ENCODE measurements at regions not wholly inside any gene's neighbourhood (a gene's known extent, or its start where the extent isn't known, plus 50 kb on each side); places are given as distances from the start of the nearest gene placed in this dataset.
A peak's percentile ranks its signal among the peaks of the same experiment; 100 is the strongest.

DNA sequence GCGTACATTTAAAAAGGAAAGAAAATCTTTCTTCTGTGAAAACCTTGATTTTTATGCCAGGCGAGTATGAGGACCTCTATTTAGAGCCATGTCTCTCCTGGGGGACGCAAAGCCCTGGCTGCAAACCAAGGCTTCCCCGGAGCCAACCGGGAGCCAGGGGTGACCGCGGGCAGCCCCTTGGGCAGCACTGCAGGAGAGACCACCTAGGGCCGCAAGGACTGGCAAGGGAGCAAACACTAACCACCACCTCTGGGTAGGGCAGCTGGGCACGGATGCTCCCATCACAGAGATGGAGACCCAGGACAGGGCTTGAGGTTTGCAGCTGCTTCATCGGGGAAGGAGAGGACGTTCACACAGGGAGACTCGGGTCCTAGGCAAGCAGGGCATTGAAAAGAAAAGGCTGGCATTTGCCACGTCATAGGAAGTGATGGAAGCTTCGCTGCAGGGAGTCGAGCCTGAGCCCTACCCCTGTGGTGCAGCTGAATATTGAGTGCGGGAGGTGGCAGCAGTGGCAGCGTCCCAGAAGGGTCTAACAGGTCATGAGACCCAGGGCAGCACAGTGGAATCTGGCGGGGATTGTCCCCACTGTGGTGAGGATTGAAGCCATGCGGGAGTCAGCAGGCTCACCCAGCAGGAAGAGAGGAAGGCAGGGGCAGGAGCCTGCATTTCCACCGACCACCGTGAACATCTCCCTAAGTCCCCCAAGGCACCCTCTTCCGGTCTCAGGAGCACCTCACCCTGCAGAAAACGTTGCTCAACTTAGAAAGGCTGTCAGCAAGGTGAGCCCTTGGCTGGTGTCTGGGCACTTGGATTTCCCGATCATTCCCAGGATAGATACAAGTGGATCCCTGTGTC, 156.2 kb upstream of the CST7 start:
- Histone ChIP-seq H3K4me1 (ENCODE audit: low read depth) (no peaks in the 10 kb centered on the region), H3K36me3 (no peaks in the 10 kb centered on the region), H3K4me3 (no peak overlapping the region), H3K27ac (no peak overlapping the region), H3K9me3 (ENCODE audit: low read depth) (no peaks in the 10 kb centered on the region), H3K27me3 (no peaks in the 10 kb centered on the region)
- DNase-seq (ENCODE audit: low read depth in 1 of 2, low spot score in 1 of 2), result no peak
- no peak for TF ChIP-seq CTCF (IDR thresholded peaks at IDR 0.05; ENCODE audit: low read depth, low read length)

DNA sequence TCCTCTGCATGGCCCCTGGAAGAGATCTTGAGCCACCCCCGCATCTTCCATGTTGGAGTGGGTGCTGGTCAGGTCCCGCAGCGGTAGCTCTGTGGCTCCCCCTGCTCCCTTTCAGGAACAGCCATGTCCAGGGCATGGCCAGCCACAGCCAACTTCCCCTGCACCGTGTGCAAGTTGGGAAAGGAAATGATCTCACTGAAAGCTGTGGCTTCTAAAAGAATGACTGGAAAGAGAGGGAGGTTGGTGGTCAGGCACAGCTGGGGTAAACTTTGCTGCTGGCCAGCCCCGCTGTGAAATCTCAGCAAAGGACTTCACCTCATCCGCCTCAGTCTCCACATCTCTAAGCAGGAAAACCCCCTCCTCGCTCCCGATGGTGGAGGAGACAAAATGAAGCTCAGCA, 153.6 kb upstream of the CST7 start:
- H3K4me1 ChIP-seq (ENCODE audit: low read depth), result no peaks in the 10 kb centered on the region
- no peak for TF ChIP-seq CTCF (IDR thresholded peaks at IDR 0.05; ENCODE audit: low read depth, low read length)

DNA sequence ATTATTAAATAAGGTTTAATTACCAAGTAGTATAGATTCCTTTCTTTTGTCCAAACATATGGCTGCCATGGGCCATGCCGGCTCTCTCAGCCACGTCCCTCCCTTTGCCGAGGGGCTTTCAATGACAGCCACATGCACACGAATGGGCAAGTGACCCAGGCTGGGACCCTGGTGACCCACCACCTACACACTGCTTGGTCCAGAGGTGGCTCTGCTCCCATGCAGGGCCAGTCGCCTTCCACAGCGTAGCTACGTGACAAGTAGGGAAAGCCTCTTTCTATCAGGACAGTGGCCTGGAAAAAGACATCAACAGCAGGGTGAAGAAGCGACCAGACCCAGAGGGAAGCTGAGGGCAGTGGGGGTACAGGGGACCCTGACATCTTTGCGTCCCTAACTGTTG, 152.8 kb upstream of the CST7 start:
- no peak for DNase-seq (ENCODE audit: low read depth in 1 of 2, low spot score in 1 of 2)
- Histone ChIP-seq H3K36me3 (no peaks in the 10 kb centered on the region), H3K9me3 (ENCODE audit: low read depth) (no peaks in the 10 kb centered on the region), H3K4me3 (no peak overlapping the region), H3K27me3 (no peaks in the 10 kb centered on the region), H3K27ac (no peak overlapping the region), H3K4me1 (ENCODE audit: low read depth) (no peaks in the 10 kb centered on the region)
- no peak for TF ChIP-seq CTCF (IDR thresholded peaks at IDR 0.05; ENCODE audit: low read depth, low read length)

More for the DNA sequence above, 153.6 kb upstream of the CST7 start:
- Histone ChIP-seq H3K27ac (no peak overlapping the region), H3K36me3 (no peaks in the 10 kb centered on the region), H3K27me3 (no peaks in the 10 kb centered on the region), H3K4me3 (no peak overlapping the region), H3K9me3 (ENCODE audit: low read depth) (no peaks in the 10 kb centered on the region)
- peak in 1 of 2 donors; percentile 3 for DNase-seq (ENCODE audit: low read depth in 1 of 2, low spot score in 1 of 2)

DNA sequence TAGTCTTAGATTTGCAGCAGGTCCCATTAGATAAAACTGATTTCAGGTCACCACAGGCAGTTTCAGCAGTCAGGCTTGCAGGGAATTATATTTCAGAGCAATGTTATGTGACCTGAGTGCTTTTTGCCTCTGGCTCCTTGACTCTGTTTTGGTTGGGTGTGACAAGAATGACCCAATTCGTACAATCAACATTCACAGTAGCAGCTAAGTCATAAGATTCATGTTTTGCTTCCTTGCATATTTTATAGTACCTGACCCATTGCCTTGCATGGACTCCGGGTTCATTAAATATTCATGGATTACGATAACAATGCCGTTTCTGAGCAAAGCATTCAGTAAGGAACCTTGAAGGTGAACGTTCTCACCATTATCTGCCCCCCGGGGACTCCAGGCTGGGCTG, 152.0 kb upstream of the CST7 start:
- no peak for DNase-seq (ENCODE audit: low read depth in 1 of 2, low spot score in 1 of 2)
- H3K9me3 ChIP-seq (ENCODE audit: low read depth), result no peaks in the 10 kb centered on the region
- H3K27me3 ChIP-seq, result no peaks in the 10 kb centered on the region
- no peak for TF ChIP-seq CTCF (IDR thresholded peaks at IDR 0.05; ENCODE audit: low read depth, low read length)
- H3K36me3 ChIP-seq, result no peaks in the 10 kb centered on the region
- no peak overlapping the region for H3K27ac ChIP-seq
- no peak overlapping the region for H3K4me3 ChIP-seq
- H3K4me1 ChIP-seq (ENCODE audit: low read depth), result no peaks in the 10 kb centered on the region

- H3K9me3 ChIP-seq (ENCODE audit: low read depth), result no peaks in the 10 kb centered on the region
- no peaks in the 10 kb centered on the region for H3K36me3 ChIP-seq
- no peak overlapping the region for H3K4me3 ChIP-seq
- no peaks in the 10 kb centered on the region for H3K4me1 ChIP-seq (ENCODE audit: low read depth)
- H3K27me3 ChIP-seq, result no peaks in the 10 kb centered on the region
- DNase-seq (ENCODE audit: low read depth in 1 of 2, low spot score in 1 of 2), result no peak
- TF ChIP-seq CTCF (IDR thresholded peaks at IDR 0.05; ENCODE audit: low read depth, low read length), result no peak
- no peak overlapping the region for H3K27ac ChIP-seq
These were observed 151.1 kb upstream of the CST7 start for GRCh38 chr20:24797745-24798655.
